IPS DF 4.7 (cell line): ENCODE measurements at regions not wholly inside any gene's neighbourhood (a gene's known extent, or its start where the extent isn't known, plus 50 kb on each side); places are given as distances from the start of the nearest gene placed in this dataset.

Experiments
- DNase-seq: peaks from one replicate; pipeline ENCODE4 v3.0.0-alpha.2; 2013; ENCODE audit warnings: low spot score; ENCODE audit errors: extremely low read depth

- DNase-seq = no peak
Observed at GRCh38 chr1:234990328-234990675, 138.3 kb downstream of the TOMM20 start.

GRCh38 chr1:234989479-234990327 is 138.9 kb downstream of the TOMM20 start:
- no peak for DNase-seq

- DNase-seq = no peak
Observed at GRCh38 chr1:234989019-234989418, 139.6 kb downstream of the TOMM20 start.

- DNase-seq = no peak
Observed at GRCh38 chr1:234988536-234988935, 140.1 kb downstream of the TOMM20 start.

GRCh38 chr1:234988155-234988517 is 140.5 kb downstream of the TOMM20 start:
- no peak for DNase-seq

GRCh38 chr1:234987415-234988154 is 141.1 kb downstream of the TOMM20 start:
- DNase-seq = no peak

- DNase-seq = no peak
Observed at GRCh38 chr1:234986750-234987414, 141.8 kb downstream of the TOMM20 start.

- no peak for DNase-seq
Observed at GRCh38 chr1:234985516-234986294, 142.9 kb downstream of the TOMM20 start.

GRCh38 chr1:234985007-234985370 is 143.6 kb downstream of the TOMM20 start:
- no peak for DNase-seq

- no peak for DNase-seq
Observed at GRCh38 chr1:234983564-234984238, 144.9 kb downstream of the TOMM20 start.

- DNase-seq = no peak
Observed at GRCh38 chr1:234981758-234982157, 146.9 kb downstream of the TOMM20 start.

GRCh38 chr1:234980645-234981396 is 147.8 kb downstream of the TOMM20 start:
- DNase-seq = no peak

- DNase-seq = no peak
Observed at GRCh38 chr1:234980291-234980644, 148.4 kb downstream of the TOMM20 start.

GRCh38 chr1:234979296-234980279 is 149.0 kb downstream of the TOMM20 start:
- no peak for DNase-seq

- DNase-seq = no peak
Observed at GRCh38 chr1:234978397-234979295, 150.0 kb downstream of the TOMM20 start.

- DNase-seq = no peak
Observed at GRCh38 chr1:234977875-234978396, 150.7 kb downstream of the TOMM20 start.

- DNase-seq = no peak
Observed at GRCh38 chr1:234976861-234977680, 151.6 kb downstream of the TOMM20 start.
